HCT116 (cell line): ENCODE measurements at regions not wholly inside any gene's neighbourhood (a gene's known extent, or its start where the extent isn't known, plus 50 kb on each side); places are given as distances from the start of the nearest gene placed in this dataset.

Experiments used
- EZH2phosphoT487 ChIP-seq: fragments of 200-600 bp; IDR thresholded peaks from 2 replicates; pipeline ENCODE4 v1.6.1; 2018; ENCODE audit warnings: antibody characterized with exemption, borderline replicate concordance
- TF ChIP-seq, protein P1 (sequence below), 3 experiments: fragments of 200-600 bp in 1 of 3; sonication (generic) in 1 of 3; IDR thresholded peaks in 2 of 3; conservative IDR thresholded peaks in 1 of 3; 2 replicates each; pipeline ENCODE4 v1.5.1; 2012 to 2017; ENCODE audit warnings: low read depth in 2 of 3, low read length in 2 of 3, antibody characterized with exemption in 1 of 3, borderline replicate concordance in 1 of 3, control low read depth in 1 of 3, mild to moderate bottlenecking in 1 of 3, mixed read lengths in 1 of 3, mixed run types in 1 of 3, moderate library complexity in 1 of 3; ENCODE audit not compliant: insufficient read depth in 1 of 3

DNA sequence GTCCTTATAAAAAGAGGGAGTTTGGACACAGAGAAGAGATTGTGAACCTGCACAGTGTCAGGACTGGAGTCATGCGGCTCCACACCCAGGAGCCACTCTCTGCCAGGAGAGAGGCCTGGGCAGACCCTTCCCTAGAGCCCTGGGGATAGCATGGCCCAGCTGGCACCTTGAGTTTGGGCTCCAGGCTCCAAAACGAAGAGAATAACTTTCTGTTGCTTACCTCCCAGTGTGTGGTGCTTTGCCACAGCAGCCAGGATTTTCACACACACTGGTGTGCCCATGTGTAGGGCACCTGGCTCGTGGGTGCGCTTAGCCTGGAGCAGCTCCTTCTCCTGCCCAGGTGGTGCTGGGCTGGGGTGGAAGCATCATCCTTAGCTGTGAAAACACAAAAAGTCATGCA is 344.3 kb downstream of the TEX29 start:
- TF ChIP-seq, protein P1, sequence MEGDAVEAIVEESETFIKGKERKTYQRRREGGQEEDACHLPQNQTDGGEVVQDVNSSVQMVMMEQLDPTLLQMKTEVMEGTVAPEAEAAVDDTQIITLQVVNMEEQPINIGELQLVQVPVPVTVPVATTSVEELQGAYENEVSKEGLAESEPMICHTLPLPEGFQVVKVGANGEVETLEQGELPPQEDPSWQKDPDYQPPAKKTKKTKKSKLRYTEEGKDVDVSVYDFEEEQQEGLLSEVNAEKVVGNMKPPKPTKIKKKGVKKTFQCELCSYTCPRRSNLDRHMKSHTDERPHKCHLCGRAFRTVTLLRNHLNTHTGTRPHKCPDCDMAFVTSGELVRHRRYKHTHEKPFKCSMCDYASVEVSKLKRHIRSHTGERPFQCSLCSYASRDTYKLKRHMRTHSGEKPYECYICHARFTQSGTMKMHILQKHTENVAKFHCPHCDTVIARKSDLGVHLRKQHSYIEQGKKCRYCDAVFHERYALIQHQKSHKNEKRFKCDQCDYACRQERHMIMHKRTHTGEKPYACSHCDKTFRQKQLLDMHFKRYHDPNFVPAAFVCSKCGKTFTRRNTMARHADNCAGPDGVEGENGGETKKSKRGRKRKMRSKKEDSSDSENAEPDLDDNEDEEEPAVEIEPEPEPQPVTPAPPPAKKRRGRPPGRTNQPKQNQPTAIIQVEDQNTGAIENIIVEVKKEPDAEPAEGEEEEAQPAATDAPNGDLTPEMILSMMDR (IDR thresholded peaks at IDR 0.05 in 2 of 3, conservative IDR thresholded peaks at IDR 0.05 in 1 of 3; ENCODE audit: borderline replicate concordance in 1 of 3, insufficient read depth in 1 of 3, low read depth in 2 of 3, low read length in 2 of 3): no peak
- TF ChIP-seq EZH2phosphoT487: no peak
